NCI-H446 (cell line): ENCODE measurements at regions not wholly inside any gene's neighbourhood (a gene's known extent, or its start where the extent isn't known, plus 50 kb on each side); places are given as distances from the start of the nearest gene placed in this dataset.

Source experiments
- DNase-seq, 2 experiments: peaks; one replicate each; lab custom pipeline; 2025; lab: John Stamatoyannopoulos, UW

- DNase-seq, result no peak
Measured at GRCh38 chr12:82174383-82174782, 183.8 kb downstream of the CCDC59 start.

GRCh38 chr12:82149045-82149444, 209.1 kb downstream of the CCDC59 start:
- DNase-seq, result no peak

- no peak for DNase-seq
Measured at GRCh38 chr12:82146740-82147139, 211.4 kb downstream of the CCDC59 start.

GRCh38 chr12:82144505-82144904, 213.7 kb downstream of the CCDC59 start:
- DNase-seq, result no peak

GRCh38 chr12:82132390-82132789, 225.8 kb downstream of the CCDC59 start:
- no peak for DNase-seq

- DNase-seq, result no peak
Measured at GRCh38 chr12:82130762-82131161, 227.4 kb downstream of the CCDC59 start.

- DNase-seq, result peak; percentile 49 to 77
Measured at GRCh38 chr12:82124711-82125380, 233.3 kb downstream of the CCDC59 start.

GRCh38 chr12:82121545-82121944, 236.6 kb downstream of the CCDC59 start:
- DNase-seq, result peak in 1 of 2 experiments; percentile 7

GRCh38 chr12:82120901-82121300, 237.3 kb downstream of the CCDC59 start:
- no peak for DNase-seq

- no peak for DNase-seq
Measured at GRCh38 chr12:82109243-82109642, 248.9 kb downstream of the CCDC59 start.

GRCh38 chr12:82108615-82109014, 249.6 kb downstream of the CCDC59 start:
- no peak for DNase-seq

- DNase-seq, result peak in 1 of 2 experiments; percentile 55
Measured at GRCh38 chr12:82099216-82099615, 259.0 kb downstream of the CCDC59 start.

- no peak for DNase-seq
Measured at GRCh38 chr12:82097877-82098276, 260.3 kb downstream of the CCDC59 start.

GRCh38 chr12:82097438-82097837, 260.7 kb downstream of the CCDC59 start:
- no peak for DNase-seq

- DNase-seq, result no peak
Measured at GRCh38 chr12:82090165-82090564, 268.0 kb downstream of the CCDC59 start.

- DNase-seq, result no peak
Measured at GRCh38 chr12:82089369-82090121, 268.6 kb downstream of the CCDC59 start.

GRCh38 chr12:82082501-82082900, 275.7 kb downstream of the CCDC59 start:
- peak; percentile 73 to 95 for DNase-seq

GRCh38 chr12:82069931-82070514, 288.2 kb downstream of the CCDC59 start:
- DNase-seq, result no peak

GRCh38 chr12:82058197-82058596, 299.0 kb upstream of the PPFIA2 start:
- DNase-seq, result no peak

- no peak for DNase-seq
Measured at GRCh38 chr12:82057770-82058169, 298.6 kb upstream of the PPFIA2 start.

- no peak for DNase-seq
Measured at GRCh38 chr12:82055391-82055790, 296.2 kb upstream of the PPFIA2 start.

- DNase-seq, result no peak
Measured at GRCh38 chr12:82054566-82054965, 295.4 kb upstream of the PPFIA2 start.

- DNase-seq, result peak in 1 of 2 experiments; percentile 54
Measured at GRCh38 chr12:82047446-82047845, 288.3 kb upstream of the PPFIA2 start.
